ENCODE measurements at regions not wholly inside any gene's neighbourhood (a gene's known extent, or its start where the extent isn't known, plus 50 kb on each side); places are given as distances from the start of the nearest gene placed in this dataset.

DNA sequence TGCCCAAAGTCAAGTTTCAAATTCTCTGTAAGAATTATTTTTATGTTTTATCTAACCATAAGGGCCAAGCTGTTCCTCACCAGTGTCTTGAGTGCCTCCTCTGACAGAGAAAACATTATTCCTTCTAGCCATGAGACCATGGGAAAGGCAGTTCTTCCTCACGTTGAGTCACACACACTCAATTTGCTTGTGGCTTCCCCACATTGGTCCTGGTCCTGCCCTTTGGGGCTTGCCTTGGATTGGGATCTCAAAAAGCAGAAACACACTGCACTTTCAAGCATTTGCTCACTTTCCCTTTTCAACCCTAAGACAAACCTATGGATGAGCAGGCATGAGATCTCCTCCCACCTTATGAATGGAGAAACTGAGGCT, 248.3 kb upstream of the IGFBP3 start:
- no peak for DNase-seq (ENCODE audit: low read depth in 2 of 2)

DNA sequence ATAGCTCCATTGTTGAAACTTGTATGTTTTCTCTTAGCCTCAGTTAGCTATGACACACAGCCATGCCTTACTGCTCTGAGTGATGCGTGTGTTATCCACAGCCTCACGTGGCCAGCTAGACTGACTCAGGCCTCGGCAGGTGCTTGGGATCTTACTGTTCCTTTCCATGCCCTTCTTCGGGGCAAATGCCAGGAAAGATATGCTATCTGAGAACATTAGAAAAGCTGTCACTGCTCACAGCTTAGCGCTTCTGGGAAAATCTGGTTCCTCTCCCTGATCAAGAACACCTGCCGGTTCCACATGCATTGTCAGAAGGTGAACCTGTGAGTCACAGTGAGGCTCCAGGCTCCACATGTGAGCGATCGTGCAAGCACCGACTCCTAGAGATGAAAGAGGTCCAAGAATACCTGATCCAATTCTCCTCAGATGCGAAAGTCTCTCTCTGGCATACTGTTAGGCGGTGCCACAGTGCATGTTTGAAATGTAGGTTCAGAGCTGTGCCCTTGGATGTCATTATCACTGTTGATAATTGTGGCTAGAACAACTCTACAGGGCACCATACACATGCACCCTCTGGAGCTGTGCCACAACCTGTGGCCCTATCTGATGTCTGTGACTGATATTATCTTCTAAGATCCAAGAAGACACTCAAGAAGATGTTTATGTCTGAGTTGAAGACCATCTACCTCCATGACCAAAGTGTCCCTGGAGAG, 247.8 kb upstream of the IGFBP3 start:
- DNase-seq (ENCODE audit: low read depth in 2 of 2), result no peak

DNA sequence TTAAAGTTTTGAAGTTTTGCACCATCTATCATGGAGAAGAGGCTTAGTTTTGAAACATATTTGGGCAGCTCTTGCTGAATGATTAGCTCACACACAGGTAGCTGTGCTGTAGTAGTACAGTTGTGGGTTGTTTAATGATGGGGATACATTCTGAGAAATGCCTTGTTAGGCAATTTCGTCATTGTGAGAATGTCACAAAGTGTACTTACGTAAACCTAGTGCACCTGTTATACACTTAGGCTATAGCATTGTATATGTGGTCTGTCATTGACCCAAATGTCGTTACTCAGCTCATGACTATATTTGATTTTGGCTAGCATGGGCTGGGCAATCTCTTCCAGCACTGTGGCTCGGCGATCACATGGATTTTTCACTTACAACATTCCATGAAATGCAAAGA, 247.2 kb upstream of the IGFBP3 start:
- no peak for DNase-seq (ENCODE audit: low read depth in 2 of 2)

DNA sequence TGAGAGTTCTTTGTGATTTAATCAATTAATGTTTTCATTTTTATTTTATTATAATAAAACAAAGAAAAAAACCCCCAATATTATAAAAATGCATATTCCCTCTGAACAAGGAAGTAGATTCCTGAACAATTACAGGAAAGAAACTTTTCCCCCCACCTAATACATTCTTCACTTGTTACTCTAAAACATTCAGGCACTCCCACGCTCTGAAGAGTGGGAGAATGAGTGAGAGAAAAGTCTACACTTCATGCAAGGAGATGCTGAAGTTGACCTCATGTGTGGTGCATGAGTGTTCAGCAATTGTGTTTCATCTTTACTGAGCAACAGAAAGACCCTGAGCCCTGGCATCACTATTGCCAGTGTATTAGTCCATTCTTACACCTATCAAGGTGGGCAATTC, 244.2 kb upstream of the IGFBP3 start:
- no peak for DNase-seq (ENCODE audit: low read depth in 2 of 2)

GRCh38 chr7:46164629-46165028, 243.6 kb upstream of the IGFBP3 start:
- DNase-seq (ENCODE audit: low read depth in 2 of 2), result no peak

DNA sequence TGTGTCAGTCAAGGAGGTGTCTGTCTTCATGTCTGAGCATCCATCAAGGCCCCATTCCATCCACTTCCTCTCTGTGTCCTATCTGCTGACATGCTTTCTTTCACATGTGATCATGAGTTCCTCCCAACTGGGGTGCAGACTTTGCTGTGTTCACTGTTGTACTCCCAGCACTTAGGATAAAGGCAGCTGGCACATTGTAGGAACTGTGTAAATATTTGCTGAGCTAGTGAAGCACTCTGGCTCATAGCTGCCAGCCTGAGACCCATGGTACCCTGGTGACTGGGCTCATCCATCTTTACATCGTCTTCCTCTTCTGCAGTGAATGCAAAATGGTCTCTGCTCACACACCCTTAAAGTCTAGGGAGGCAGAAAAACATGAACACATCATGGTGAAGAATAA, 242.2 kb upstream of the IGFBP3 start:
- no peak for DNase-seq (ENCODE audit: low read depth in 2 of 2)

GRCh38 chr7:46162609-46163008, 241.5 kb upstream of the IGFBP3 start:
- no peak for DNase-seq (ENCODE audit: low read depth in 2 of 2)

DNA sequence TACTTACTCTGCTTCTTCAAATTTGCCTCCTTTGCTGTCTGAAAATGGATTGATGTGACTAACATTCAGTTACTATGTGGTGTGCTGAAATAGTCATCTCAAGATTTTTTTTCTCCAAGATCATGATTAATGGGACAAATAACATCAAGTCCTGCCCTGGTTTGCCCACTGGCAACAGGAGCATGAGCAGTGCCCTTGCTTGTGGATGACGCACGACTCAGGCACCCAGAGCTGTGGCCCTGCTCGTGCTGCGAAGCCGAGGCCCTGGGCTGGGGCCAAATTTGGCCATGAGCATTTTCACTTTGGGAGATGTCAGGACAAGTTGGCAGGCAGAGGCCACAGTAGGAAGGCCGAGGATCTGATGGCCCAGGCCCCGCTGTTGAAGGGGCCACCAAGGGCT, 239.8 kb upstream of the IGFBP3 start:
- no peak for DNase-seq (ENCODE audit: low read depth in 2 of 2)

DNA sequence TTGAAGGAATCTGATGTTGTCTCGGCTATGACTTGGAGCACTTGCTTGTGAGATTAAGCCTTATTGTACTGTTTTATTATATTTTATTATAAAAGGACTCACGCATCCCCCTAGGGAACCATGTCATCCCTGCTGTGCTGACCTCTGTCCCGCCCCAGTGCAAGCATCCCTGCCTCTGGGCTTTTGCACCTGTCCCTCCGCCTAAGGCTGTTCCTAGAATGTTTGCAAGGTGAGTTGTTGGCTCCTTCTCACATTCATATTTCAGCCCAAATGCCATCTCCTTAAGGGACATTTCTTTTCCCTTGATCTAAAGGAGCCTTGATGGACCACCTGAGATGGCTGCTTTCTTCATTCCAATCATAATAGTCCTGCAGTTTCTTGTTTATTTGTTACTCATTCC, 236.9 kb upstream of the IGFBP3 start:
- no peak for DNase-seq (ENCODE audit: low read depth in 2 of 2)

- DNase-seq (ENCODE audit: low read depth in 2 of 2), result no peak
These were observed 236.3 kb upstream of the IGFBP3 start for GRCh38 chr7:46157404-46157803.

DNA sequence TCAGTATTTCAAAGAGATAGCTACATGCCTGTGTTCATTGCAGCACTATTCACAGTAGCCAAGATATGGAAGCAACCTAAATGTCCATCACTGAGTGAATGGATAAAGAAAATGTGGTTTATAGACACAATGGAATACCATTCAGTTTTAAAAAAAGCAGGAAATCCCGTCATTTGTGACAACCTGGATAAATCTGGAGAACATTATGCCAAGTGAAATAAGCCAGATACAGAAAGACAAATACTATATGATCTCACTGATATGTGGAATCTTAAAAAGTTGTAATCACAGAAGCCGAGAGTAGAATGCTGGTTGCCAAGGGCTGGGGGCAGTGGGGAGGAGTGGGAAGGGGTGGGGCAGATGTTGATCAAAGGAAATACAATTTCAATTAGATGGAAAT, 235.8 kb upstream of the IGFBP3 start:
- no peak for DNase-seq (ENCODE audit: low read depth in 2 of 2)

DNA sequence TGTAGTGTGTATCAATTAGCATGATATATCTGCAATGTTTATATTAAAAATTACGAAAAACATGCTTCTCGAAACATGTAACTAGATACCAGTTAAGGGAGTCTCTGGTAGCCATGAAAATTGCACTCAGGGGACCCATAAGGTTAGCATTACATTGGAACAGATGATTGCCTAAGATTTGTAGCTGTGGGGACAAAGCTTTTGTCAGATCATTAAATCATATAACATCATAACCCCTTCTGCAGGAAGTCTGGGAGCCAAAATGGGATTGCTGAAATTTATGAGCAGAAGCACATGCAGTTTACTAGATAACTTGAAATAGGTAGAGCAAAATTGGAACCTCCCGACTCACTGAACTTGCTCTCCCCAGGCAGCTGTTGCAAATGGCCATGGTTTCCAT, 235.0 kb upstream of the IGFBP3 start:
- DNase-seq (ENCODE audit: low read depth in 2 of 2), result no peak

GRCh38 chr7:46155367-46155766, 234.3 kb upstream of the IGFBP3 start:
- no peak for DNase-seq (ENCODE audit: low read depth in 2 of 2)

DNA sequence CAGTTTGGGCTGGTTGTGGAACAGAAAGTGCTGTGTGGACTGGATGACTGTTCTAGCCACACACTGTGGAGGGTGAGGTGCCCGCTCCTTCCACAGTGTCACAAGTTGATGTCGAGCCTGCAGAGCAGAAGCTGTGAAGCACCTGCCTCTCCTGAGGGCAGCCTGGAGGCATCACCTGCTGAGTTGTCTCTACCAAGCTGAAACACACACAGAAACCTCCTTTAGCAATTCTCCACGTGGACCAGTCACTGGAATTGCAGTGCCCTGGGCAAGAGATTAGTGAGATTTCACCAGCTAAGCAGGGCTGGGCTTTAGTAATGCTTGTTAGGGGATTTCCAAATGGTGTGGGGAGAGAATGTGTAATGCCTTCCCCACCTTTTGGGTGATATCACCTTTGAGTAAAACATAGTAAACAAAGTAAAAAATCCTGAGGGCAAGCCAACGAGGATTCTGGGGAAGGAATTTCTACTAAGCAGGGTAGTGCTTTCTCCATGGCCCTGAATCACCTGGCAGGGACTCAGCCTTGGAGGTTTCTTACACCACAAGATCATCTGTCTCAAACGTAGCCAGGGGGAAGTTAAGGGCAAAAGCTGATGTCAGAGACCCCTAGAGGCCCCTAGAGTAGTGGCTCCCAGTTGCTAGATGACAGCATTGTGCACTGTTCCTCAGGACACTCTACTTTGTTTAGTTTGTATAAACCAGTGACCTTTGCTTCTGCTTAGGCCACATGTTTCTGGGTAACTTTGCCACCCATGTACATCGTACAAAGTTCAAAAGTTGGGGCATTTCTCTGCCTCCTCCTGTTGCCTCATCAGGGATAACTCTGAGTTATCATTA, 233.1 kb upstream of the IGFBP3 start:
- DNase-seq (ENCODE audit: low read depth in 2 of 2), result no peak

GRCh38 chr7:46153583-46153950, 232.5 kb upstream of the IGFBP3 start:
- no peak for DNase-seq (ENCODE audit: low read depth in 2 of 2)

DNA sequence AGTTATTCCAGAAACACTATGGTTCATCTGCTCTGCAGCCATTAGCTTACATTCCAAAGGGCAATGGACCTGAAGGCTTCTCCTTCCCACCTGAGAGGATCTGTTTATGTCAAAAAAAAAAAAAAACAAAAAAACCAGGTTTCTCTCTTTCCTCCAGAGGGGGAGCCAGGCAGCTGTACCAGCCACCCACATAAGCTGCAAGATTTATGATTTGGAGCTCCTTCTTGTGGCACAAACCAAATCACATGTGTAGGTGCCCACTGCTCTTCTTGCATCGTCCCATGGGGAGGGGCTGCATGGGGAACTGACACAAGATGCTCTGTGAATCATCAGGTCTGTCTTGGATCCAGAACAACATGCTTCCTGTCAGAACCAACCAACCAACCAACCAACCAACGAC, 231.6 kb upstream of the IGFBP3 start:
- DNase-seq (ENCODE audit: low read depth in 2 of 2), result no peak

GRCh38 chr7:46150721-46151120, 229.6 kb upstream of the IGFBP3 start:
- DNase-seq (ENCODE audit: low read depth in 2 of 2), result no peak

GRCh38 chr7:46150202-46150601, 229.1 kb upstream of the IGFBP3 start:
- DNase-seq (ENCODE audit: low read depth in 2 of 2), result no peak

- no peak for DNase-seq (ENCODE audit: low read depth in 2 of 2)
These were observed 226.8 kb upstream of the IGFBP3 start for GRCh38 chr7:46147871-46148270.

- DNase-seq (ENCODE audit: low read depth in 2 of 2), result no peak
These were observed 225.6 kb upstream of the IGFBP3 start for GRCh38 chr7:46146454-46147255.

GRCh38 chr7:46145412-46145811, 224.3 kb upstream of the IGFBP3 start:
- DNase-seq (ENCODE audit: low read depth in 2 of 2), result no peak

All from stimulated activated CD8-positive, alpha-beta memory T cell treated with anti-CD3 and anti-CD28 coated beads, Interleukin-2, amount 100 ng/mL, for 48 hours (primary cell).